Activated gamma-delta T cell treated with Interleukin-2 at 50 U/mL for 16 hours (primary cell): ENCODE measurements at regions not wholly inside any gene's neighbourhood (a gene's known extent, or its start where the extent isn't known, plus 50 kb on each side); places are given as distances from the start of the nearest gene placed in this dataset.
A peak's percentile ranks its signal among the peaks of the same experiment; 100 is the strongest.
"Not testable (repeated sequence)": the region's sequence is repeated elsewhere in the genome, so short reads cannot be mapped to it uniquely, and the experiment has no call there.

ENCODE experiments used
- DNase-seq: peaks from one replicate; pipeline ENCODE4 v3.0.0-alpha.2; 2020

DNA sequence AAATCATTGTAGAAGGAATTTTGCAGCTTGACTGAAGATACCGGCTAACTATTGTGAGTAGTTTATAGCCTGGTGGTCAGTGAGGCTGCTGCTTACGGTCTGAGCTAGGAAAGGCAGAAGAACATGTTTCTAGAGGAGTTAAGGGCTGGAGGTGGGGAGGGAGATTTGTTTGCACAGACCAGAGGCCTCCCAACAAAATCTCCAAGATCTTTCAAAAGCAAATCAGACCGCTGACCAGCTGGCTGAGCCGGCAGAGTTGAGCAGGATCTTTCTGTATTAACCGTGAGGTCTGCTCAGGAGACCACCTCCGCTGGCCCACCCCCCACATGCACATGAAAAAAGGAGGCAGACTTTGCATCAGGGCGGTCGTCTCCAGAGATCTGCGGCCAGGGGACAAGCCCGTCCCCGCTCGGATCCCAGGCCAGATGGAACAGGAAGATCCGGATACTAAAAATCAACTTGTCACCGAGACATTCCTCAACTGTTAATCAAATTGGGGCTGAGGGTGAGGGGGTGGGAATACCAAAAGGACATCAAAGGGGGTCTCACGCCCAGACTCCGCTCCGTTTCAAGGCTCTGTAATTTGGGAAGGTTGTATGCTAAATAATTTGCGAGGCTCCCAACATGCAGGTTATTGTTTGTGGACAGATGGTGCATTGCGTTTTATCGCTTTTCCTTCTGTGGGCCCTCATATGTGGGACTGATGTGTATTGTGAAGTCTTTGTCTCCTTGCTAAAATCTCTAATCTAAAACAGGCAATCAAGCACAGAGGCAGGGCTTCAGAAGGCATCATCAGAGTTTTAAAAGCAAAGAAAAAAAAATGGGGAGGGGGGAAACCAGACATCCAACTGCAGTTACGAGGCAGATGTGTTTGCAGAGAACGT, 319.0 kb downstream of the ZNF536 start:
- no peak for DNase-seq

GRCh38 chr19:30690525-30690924, 318.3 kb downstream of the ZNF536 start:
- DNase-seq: no peak

- DNase-seq: no peak
Observed at GRCh38 chr19:30689474-30689873, 317.3 kb downstream of the ZNF536 start.

DNA sequence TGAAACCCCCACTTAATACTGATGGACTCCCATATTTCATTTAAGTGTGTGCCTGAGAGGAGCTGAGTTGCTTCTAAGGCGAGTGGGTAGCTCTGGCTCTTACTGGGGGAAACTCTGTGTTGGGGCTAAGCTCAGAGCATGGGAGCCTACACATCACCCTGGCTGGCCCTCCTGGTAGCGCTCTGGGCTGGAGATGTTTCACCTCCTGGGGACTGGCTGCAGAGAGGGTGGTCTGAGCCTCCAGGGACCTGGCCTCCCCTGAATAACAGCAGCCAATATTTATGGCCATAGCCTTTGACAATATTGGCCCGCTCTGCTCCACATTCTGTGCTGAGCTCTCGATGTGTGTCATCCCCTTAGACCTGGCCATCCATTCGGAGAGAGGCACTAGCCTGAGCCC, 316.5 kb downstream of the ZNF536 start:
- DNase-seq: no peak

DNA sequence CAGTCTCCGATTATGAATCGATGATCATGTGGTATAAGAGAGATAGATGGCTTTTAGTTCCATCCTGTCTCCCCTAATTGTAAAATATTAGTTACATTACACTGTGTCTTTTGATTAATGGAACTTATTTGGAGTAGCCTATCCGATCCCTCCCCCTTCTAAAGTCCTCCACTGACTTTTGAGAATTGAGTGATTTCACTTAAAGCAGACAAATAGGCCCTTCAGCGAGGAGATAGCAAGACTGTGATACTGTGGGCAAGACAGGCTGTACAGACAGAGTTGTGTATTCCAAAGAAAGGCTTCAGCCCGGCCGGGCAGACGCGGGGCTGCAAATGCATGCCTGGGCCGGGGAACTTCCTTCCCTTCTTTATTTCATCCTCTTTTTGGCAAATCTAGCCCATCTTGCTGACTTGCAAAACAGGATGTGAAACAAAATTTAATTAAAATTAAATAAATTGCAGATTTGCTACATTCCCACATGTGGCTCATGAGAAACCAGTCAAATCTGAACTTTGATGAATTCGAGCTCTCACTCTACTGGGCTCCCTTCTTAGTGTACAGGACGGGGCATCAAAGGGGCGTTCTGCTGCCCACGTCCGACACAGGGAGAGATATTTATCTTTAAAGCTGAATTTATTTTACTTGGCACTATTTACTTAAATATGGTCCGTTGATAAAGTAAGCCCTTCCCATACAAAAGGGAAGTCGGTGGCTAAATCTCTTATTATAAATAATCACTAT, 314.8 kb downstream of the ZNF536 start:
- no peak for DNase-seq

DNA sequence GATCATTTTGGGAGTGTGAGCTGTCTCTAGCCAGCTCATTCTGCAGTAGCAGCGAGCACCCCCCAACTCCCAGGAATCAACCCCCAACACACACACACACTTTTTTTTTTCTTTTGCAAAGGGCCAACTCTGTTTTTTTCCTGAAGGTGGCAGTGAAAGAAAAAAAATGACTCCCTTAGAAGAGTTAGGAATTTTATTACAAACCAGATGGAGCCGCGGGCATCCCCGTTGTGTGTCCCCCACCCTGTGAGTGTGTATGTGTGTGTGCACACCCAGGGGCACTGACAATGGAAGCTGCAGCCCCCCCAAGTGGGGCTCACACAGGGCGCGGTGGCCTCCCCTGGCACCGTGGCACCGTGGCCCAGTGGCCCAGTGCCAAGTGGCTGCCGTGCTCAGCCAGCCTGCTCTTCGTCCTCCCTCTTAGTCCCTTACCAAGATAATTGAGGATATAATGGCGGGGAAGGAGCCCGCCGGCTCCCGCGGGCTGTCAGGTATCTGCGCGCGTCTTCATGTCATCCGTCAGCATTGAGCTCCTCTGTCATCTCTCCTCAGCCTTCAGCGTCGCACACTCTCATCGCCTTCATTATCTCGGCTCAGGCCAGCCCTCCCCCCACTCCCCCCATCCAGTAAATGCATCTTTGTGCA, 314.1 kb downstream of the ZNF536 start:
- no peak for DNase-seq

DNA sequence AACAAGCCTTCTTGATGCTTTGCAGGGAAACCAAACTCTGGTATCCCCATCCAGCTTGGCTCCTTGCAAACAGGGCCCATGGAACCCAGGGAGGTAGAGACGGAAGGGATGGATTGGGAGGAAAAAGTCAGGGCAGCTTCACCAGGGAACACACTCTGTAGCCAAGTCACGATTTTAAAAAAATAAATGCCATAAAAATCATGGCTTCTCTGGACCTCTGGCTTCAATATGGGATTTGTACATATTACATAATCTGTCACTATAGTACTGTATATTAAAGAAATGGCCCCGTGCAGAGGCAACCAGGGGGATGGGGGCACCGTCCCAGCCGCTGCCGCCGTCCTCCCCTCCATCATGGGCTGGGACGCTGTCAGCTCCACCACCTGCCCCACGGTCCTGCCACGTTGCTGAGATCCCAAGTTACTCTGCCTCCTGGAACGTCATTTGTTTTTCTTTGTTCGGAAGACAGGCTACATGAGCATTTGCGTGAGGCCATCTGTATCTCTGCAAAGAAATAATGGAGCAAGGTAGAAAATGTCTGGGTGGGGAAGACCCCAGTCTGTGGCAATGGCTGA, 313.3 kb downstream of the ZNF536 start:
- no peak for DNase-seq

DNA sequence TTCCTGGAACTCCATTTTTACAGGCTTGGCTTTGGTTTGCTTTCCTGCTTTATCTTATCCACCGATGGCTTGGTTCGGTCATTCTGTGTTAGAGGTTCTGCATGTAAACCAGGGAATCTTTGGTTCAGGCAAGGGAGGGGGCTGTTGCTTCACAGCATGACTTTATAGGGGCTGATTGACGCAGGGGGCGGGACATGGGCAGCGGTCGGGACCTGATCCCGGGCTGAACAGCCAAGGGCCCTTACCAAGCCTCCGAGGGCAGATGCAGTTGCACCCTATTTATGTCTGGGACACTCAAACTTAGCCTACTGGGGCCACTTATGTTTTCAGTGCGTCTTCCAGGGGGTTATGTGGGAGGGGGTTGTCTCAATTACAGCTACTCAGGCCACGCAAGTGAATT, 312.4 kb downstream of the ZNF536 start:
- no peak for DNase-seq

- DNase-seq: peak; percentile 28
Observed at GRCh38 chr19:30682999-30683536, 310.9 kb downstream of the ZNF536 start.

DNA sequence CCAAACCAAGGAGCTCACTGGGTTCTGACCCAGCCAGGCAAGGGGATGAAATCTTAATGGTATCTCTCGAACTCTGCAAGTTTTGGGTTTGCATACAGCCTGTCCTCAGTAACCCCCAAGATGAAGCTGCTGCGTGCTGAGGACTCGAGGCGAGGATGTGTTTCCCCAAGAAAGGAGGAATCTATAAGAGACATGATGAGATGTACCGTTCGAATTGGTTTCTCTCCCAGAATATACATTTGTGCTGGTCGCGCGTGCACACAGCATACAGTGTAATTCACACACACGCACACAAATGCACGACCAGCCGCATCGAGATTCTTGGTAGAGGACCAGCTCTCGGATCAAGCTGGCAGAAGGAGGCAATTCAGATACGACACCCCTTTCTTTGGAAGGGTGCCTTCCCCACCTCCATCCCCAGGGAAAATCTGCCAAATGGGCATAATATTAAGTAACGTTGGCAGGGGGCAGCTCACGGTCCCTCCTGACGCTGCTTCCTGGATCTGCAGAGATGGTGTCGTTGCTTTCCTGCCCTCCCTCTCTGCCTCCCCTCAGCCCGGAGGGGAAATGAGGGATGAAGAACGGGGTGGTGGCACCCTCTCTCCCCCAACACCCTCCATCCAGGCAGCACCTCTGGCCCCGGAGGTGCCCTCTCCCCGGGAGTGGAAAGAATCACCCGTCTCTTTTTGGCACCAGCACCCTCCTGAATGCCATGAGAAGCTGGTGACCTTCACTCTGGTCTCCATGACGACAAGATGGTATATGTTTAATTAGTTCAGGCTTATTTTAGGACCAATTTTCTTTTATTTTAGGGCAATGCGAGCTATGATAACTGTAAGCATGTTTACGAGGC, 310.2 kb downstream of the ZNF536 start:
- DNase-seq: no peak

- no peak for DNase-seq
Observed at GRCh38 chr19:30681162-30682100, 309.2 kb downstream of the ZNF536 start.

DNA sequence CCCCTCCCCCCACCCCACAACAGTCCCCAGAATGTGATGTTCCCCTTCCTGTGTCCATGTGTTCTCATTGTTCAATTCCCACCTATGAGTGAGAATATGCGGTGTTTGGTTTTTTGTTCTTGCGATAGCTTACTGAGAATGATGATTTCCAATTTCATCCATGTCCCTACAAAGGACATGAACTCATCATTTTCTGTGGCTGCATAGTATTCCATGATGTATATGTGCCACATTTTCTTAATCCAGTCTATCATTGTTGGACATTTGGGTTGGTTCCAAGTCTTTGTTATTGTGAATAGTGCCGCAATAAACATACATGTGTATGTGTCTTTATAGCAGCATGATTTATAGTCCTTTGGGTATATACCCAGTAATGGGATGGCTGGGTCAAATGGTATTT, 308.2 kb downstream of the ZNF536 start:
- not testable (repeated sequence) for DNase-seq

DNA sequence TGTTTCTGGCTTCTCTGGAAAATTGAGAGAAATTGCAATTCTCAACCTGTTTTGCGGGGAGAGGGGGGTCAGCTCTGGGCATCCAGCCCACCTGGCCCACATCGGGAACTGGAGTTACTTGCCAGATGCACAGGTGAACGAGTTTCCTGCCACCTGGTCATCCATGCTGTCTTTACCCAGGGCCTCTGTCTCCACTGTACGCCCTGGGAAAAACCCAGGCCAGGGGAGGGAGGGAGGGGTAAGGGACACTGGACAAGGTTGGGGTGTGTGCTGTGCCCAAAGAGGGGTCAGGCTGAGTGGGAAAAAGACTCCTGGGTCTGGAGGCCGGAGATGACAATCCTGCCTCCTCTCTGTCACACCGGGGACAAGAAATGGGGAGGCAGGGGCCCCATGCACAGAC, 307.6 kb downstream of the ZNF536 start:
- no peak for DNase-seq

GRCh38 chr19:30679153-30679702, 307.0 kb downstream of the ZNF536 start:
- no peak for DNase-seq

- DNase-seq: no peak
Observed at GRCh38 chr19:30678168-30678567, 306.0 kb downstream of the ZNF536 start.

GRCh38 chr19:30677702-30678101, 305.5 kb downstream of the ZNF536 start:
- DNase-seq: no peak

GRCh38 chr19:30676990-30677679, 305.0 kb downstream of the ZNF536 start:
- DNase-seq: no peak

GRCh38 chr19:30675086-30675485, 302.9 kb downstream of the ZNF536 start:
- no peak for DNase-seq

DNA sequence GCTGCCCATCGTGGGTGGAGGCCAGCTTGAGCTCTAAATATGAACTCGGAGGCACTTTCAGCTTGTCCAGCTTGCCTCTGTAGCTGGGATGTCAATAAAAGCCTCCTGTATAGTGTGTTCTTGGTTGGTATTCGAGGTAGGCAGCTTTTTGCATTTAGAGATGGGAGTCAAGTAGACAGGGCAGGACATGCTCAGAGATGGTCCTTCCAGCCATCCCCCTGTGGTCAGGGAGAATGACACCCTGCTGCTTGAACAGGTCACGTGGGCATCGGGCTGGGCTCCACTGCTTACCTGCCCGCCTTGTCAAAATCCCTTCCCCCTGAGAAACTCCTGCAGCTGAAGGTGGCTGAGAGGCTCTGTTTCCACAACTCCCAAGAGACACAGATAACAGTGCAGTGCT, 302.5 kb downstream of the ZNF536 start:
- DNase-seq: no peak

- no peak for DNase-seq
Observed at GRCh38 chr19:30673336-30673735, 301.2 kb downstream of the ZNF536 start.
